Activated naive CD8-positive, alpha-beta T cell (primary cell): ENCODE measurements at regions not wholly inside any gene's neighbourhood (a gene's known extent, or its start where the extent isn't known, plus 50 kb on each side); places are given as distances from the start of the nearest gene placed in this dataset.

Experiments
- H3K27ac Mint-ChIP-seq: one replicate; pipeline ENCODE4 v1.8.0; 2021; ENCODE audit warnings: mixed read lengths
- H3K27me3 Mint-ChIP-seq: one replicate; pipeline ENCODE4 v1.8.0; 2021; ENCODE audit warnings: mixed read lengths
- H3K36me3 Mint-ChIP-seq: one replicate; pipeline ENCODE4 v1.8.0; 2021; ENCODE audit warnings: mixed read lengths
- H3K4me1 Mint-ChIP-seq: one replicate; pipeline ENCODE4 v1.8.0; 2021; ENCODE audit warnings: low read depth, mixed read lengths
- H3K4me3 Mint-ChIP-seq: one replicate; pipeline ENCODE4 v1.8.0; 2021; ENCODE audit warnings: mild to moderate bottlenecking, mixed read lengths
- H3K9me3 Mint-ChIP-seq: one replicate; pipeline ENCODE4 v1.8.0; 2021; ENCODE audit warnings: low read depth, mixed read lengths

GRCh38 chr10:15462253-15462897 lies 91.3 kb upstream of the FAM171A1 start:
- H3K27me3 Mint-ChIP-seq, result peaks cover 19% of the 10 kb centered on the region

GRCh38 chr10:15461353-15462108 lies 90.4 kb upstream of the FAM171A1 start:
- Mint-ChIP-seq H3K27me3 (peaks cover 20% of the 10 kb centered on the region), H3K27ac (no peak overlapping the region), H3K4me1 (peaks cover 7% of the 10 kb centered on the region), H3K9me3 (peaks cover 9% of the 10 kb centered on the region), H3K36me3 (peaks cover 2% of the 10 kb centered on the region), H3K4me3 (no peak overlapping the region)

More at GRCh38 chr10:15462253-15462897, 91.3 kb upstream of the FAM171A1 start:
- H3K36me3 Mint-ChIP-seq, result peaks cover 2% of the 10 kb centered on the region
- H3K4me1 Mint-ChIP-seq, result peaks cover 7% of the 10 kb centered on the region
- H3K9me3 Mint-ChIP-seq, result peaks cover 9% of the 10 kb centered on the region
- no peak overlapping the region for H3K4me3 Mint-ChIP-seq
- no peak overlapping the region for H3K27ac Mint-ChIP-seq

DNA sequence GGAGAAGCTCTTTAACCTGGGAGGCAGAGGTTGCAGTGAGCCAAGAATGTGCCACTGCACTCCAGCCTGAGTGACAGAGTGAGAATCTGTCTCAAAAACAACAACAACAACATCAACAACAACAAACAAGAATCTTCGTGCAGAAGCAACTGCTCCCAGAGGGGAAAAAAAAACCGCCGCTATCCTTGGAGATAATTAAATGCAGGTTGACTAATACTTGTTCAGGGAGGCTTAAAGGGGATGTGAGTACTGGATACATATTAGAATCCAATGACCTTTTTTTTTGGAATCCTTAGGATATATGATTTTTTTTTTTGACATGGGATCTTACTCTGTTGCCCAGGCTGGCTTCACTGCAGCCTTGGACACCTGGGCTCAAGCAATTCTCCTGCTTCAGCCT lies 89.6 kb upstream of the FAM171A1 start:
- peaks cover 9% of the 10 kb centered on the region for H3K9me3 Mint-ChIP-seq
- no peak overlapping the region for H3K27ac Mint-ChIP-seq
- H3K27me3 Mint-ChIP-seq, result peaks cover 20% of the 10 kb centered on the region
- peaks cover 7% of the 10 kb centered on the region for H3K4me1 Mint-ChIP-seq
- peaks cover 2% of the 10 kb centered on the region for H3K36me3 Mint-ChIP-seq
- no peak overlapping the region for H3K4me3 Mint-ChIP-seq

- peaks cover 16% of the 10 kb centered on the region for H3K27me3 Mint-ChIP-seq
Observed at GRCh38 chr10:15459218-15459617, 88.1 kb upstream of the FAM171A1 start.

DNA sequence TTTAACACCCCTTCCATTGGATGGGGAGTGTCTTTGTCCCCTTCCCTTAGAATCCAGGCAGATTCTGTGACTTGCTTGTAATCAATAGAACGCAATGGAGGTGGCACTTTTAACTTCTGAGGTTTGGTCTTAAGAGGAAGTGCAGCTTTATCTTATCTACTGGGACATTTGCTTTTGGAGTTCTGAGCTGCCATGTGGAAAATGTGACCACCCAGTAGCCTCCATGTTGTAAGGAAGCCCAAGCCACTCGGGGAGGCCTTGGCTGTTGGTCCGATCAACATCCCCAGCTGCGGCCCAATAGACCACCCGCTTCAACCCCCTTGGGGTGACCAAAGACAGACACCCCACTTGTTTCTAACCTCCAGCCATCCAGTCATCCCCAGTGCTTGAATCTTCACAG lies 86.3 kb upstream of the FAM171A1 start:
- no peaks in the 10 kb centered on the region for H3K36me3 Mint-ChIP-seq
- H3K9me3 Mint-ChIP-seq, result no peaks in the 10 kb centered on the region
- H3K27me3 Mint-ChIP-seq, result peaks cover 15% of the 10 kb centered on the region
- no peak overlapping the region for H3K4me3 Mint-ChIP-seq
- H3K27ac Mint-ChIP-seq, result no peak overlapping the region
- peaks cover 7% of the 10 kb centered on the region for H3K4me1 Mint-ChIP-seq

More at GRCh38 chr10:15459218-15459617, 88.1 kb upstream of the FAM171A1 start:
- H3K4me3 Mint-ChIP-seq, result no peak overlapping the region
- peaks cover 7% of the 10 kb centered on the region for H3K4me1 Mint-ChIP-seq
- H3K27ac Mint-ChIP-seq, result no peak overlapping the region
- H3K9me3 Mint-ChIP-seq, result peaks cover 9% of the 10 kb centered on the region
- H3K36me3 Mint-ChIP-seq, result peaks cover under 1% of the 10 kb centered on the region

GRCh38 chr10:15455456-15455855 lies 84.4 kb upstream of the FAM171A1 start:
- H3K27ac Mint-ChIP-seq, result no peak overlapping the region
- peaks cover 20% of the 10 kb centered on the region for H3K27me3 Mint-ChIP-seq
- no peaks in the 10 kb centered on the region for H3K36me3 Mint-ChIP-seq
- H3K4me1 Mint-ChIP-seq, result peaks cover 7% of the 10 kb centered on the region
- no peaks in the 10 kb centered on the region for H3K9me3 Mint-ChIP-seq
- no peak overlapping the region for H3K4me3 Mint-ChIP-seq

- Mint-ChIP-seq H3K4me1 (peaks cover 7% of the 10 kb centered on the region), H3K4me3 (no peak overlapping the region), H3K27me3 (peaks cover 19% of the 10 kb centered on the region), H3K9me3 (no peaks in the 10 kb centered on the region), H3K27ac (no peak overlapping the region), H3K36me3 (no peaks in the 10 kb centered on the region)
Observed at GRCh38 chr10:15453926-15454325, 82.8 kb upstream of the FAM171A1 start.

DNA sequence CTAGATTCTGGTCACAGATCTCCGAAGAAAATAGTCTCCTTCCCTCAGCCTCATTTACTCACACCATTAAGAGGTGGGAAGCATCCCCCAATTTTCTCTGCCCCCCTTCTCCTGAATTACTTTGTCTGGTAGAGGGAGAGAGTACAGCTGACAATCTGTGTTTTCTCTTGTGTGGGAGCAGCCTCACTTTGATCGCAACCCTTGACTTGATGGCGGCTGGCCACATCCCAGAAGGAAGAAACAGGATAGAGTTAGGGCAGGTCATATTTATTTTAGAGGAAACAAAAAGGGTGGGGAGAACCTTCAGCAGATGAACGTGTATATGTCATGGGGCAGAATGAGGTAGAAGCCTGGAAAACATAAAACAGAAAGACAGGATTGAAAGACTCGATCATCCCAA lies 82.4 kb upstream of the FAM171A1 start:
- no peaks in the 10 kb centered on the region for H3K9me3 Mint-ChIP-seq
- H3K4me1 Mint-ChIP-seq, result peaks cover 3% of the 10 kb centered on the region
- peaks cover 19% of the 10 kb centered on the region for H3K27me3 Mint-ChIP-seq
- no peaks in the 10 kb centered on the region for H3K36me3 Mint-ChIP-seq
- H3K4me3 Mint-ChIP-seq, result no peak overlapping the region
- no peak overlapping the region for H3K27ac Mint-ChIP-seq

- Mint-ChIP-seq H3K4me1 (no peaks in the 10 kb centered on the region), H3K36me3 (no peaks in the 10 kb centered on the region), H3K27ac (no peak overlapping the region), H3K9me3 (no peaks in the 10 kb centered on the region), H3K4me3 (no peak overlapping the region), H3K27me3 (peaks cover 21% of the 10 kb centered on the region)
Observed at GRCh38 chr10:15452545-15452944, 81.5 kb upstream of the FAM171A1 start.

GRCh38 chr10:15451137-15452094 lies 80.3 kb upstream of the FAM171A1 start:
- no peak overlapping the region for H3K27ac Mint-ChIP-seq
- no peak overlapping the region for H3K4me3 Mint-ChIP-seq
- H3K36me3 Mint-ChIP-seq, result no peaks in the 10 kb centered on the region
- peaks cover 17% of the 10 kb centered on the region for H3K27me3 Mint-ChIP-seq
- no peaks in the 10 kb centered on the region for H3K9me3 Mint-ChIP-seq
- no peaks in the 10 kb centered on the region for H3K4me1 Mint-ChIP-seq

- Mint-ChIP-seq H3K27ac (no peak overlapping the region), H3K27me3 (peaks cover 15% of the 10 kb centered on the region), H3K9me3 (no peaks in the 10 kb centered on the region), H3K4me3 (no peak overlapping the region), H3K36me3 (no peaks in the 10 kb centered on the region), H3K4me1 (no peaks in the 10 kb centered on the region)
Observed at GRCh38 chr10:15448598-15448997, 77.5 kb upstream of the FAM171A1 start.

GRCh38 chr10:15445006-15445390 lies 73.9 kb upstream of the FAM171A1 start:
- Mint-ChIP-seq H3K4me3 (no peak overlapping the region), H3K9me3 (no peaks in the 10 kb centered on the region), H3K27me3 (peaks cover 8% of the 10 kb centered on the region), H3K4me1 (no peaks in the 10 kb centered on the region), H3K27ac (no peak overlapping the region), H3K36me3 (no peaks in the 10 kb centered on the region)

GRCh38 chr10:15444105-15445005 lies 73.3 kb upstream of the FAM171A1 start:
- no peaks in the 10 kb centered on the region for H3K9me3 Mint-ChIP-seq

DNA sequence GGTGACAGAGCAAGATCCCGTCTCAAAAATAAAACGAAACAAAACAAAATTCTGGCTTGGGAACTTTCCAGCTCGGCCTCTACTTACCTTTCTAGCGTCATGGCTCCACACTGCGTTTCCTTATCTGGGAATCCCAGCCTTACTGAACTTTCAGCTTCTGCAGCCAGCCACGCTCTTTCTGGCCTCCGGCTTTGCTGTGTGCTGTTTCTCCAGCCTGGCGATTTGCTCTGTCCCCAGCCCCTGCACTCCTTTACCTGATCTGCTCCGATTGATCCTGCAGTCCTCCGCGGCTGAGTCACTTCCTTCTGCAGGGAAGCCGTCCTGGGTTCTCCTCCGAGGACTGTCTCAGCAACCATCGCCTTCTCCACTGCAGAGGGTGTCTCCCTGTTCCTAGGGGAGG lies 71.0 kb upstream of the FAM171A1 start:
- no peaks in the 10 kb centered on the region for H3K9me3 Mint-ChIP-seq
- H3K4me3 Mint-ChIP-seq, result no peak overlapping the region
- H3K4me1 Mint-ChIP-seq, result peaks cover 4% of the 10 kb centered on the region
- no peaks in the 10 kb centered on the region for H3K36me3 Mint-ChIP-seq
- H3K27ac Mint-ChIP-seq, result no peak overlapping the region
- H3K27me3 Mint-ChIP-seq, result peaks cover 11% of the 10 kb centered on the region

More at GRCh38 chr10:15444105-15445005, 73.3 kb upstream of the FAM171A1 start:
- H3K27me3 Mint-ChIP-seq, result peaks cover 11% of the 10 kb centered on the region
- no peak overlapping the region for H3K4me3 Mint-ChIP-seq
- H3K36me3 Mint-ChIP-seq, result no peaks in the 10 kb centered on the region
- H3K4me1 Mint-ChIP-seq, result peaks cover 2% of the 10 kb centered on the region
- no peak overlapping the region for H3K27ac Mint-ChIP-seq
